Activated T-helper 2 cell treated with anti-CD3 and anti-CD28 coated beads, Interferon-gamma antibody, Interleukin-2, Interleukin-4, amounts not matched to agents 10 μg/mL and 5 μg/mL and 100 μg/mL, durations not matched to agents 14 hours and 24 hours and 36 hours (primary cell): ENCODE measurements at regions not wholly inside any gene's neighbourhood (a gene's known extent, or its start where the extent isn't known, plus 50 kb on each side); places are given as distances from the start of the nearest gene placed in this dataset.

Experiments used
- DNase-seq: peaks from one replicate; pipeline ENCODE4 v3.0.0; 2021; ENCODE audit warnings: low spot score
- H3K27ac Mint-ChIP-seq: one replicate; pipeline ENCODE4 v1.8.0; 2021; ENCODE audit warnings: mixed read lengths
- H3K27me3 Mint-ChIP-seq: one replicate; pipeline ENCODE4 v1.8.0; 2021; ENCODE audit warnings: low read depth, mixed read lengths
- H3K36me3 Mint-ChIP-seq: one replicate; pipeline ENCODE4 v1.8.0; 2021; ENCODE audit warnings: low read depth, mixed read lengths
- H3K4me1 Mint-ChIP-seq: one replicate; pipeline ENCODE4 v1.8.0; 2021; ENCODE audit warnings: low read depth, mixed read lengths
- H3K4me3 Mint-ChIP-seq: one replicate; pipeline ENCODE4 v1.8.0; 2021; ENCODE audit warnings: low read depth, mild to moderate bottlenecking, moderate library complexity, mixed read lengths
- H3K9me3 Mint-ChIP-seq: one replicate; pipeline ENCODE4 v1.8.0; 2021; ENCODE audit warnings: mixed read lengths
- intact Hi-C: fragments of 100-400 bp; cut with micrococcal nuclease; formaldehyde crosslinking; loops from one replicate; pipeline ENCODE4 v1.15.1; 2023

- DNase-seq = no peak
- Mint-ChIP-seq H3K9me3 (no peaks in the 10 kb centered on the region), H3K27me3 (peaks cover 12% of the 10 kb centered on the region), H3K4me3 (no peak overlapping the region), H3K36me3 (no peaks in the 10 kb centered on the region), H3K4me1 (no peaks in the 10 kb centered on the region), H3K27ac (no peak overlapping the region)
- intact Hi-C loops = no loop called here
These were observed 112.9 kb upstream of the NKX1-1 start for GRCh38 chr4:1518997-1519700.

GRCh38 chr4:1517592-1518411 lies 111.6 kb upstream of the NKX1-1 start:
- Mint-ChIP-seq H3K27ac (no peak overlapping the region), H3K36me3 (no peaks in the 10 kb centered on the region), H3K4me1 (no peaks in the 10 kb centered on the region), H3K4me3 (no peak overlapping the region), H3K9me3 (no peaks in the 10 kb centered on the region), H3K27me3 (peaks cover 6% of the 10 kb centered on the region)
- DNase-seq = no peak
- intact Hi-C loops = no loop called here

- DNase-seq = no peak
- Mint-ChIP-seq H3K9me3 (no peaks in the 10 kb centered on the region), H3K4me3 (no peak overlapping the region), H3K36me3 (no peaks in the 10 kb centered on the region), H3K4me1 (no peaks in the 10 kb centered on the region), H3K27ac (no peak overlapping the region), H3K27me3 (peaks cover 6% of the 10 kb centered on the region)
- intact Hi-C loops = no loop called here
These were observed 110.7 kb upstream of the NKX1-1 start for GRCh38 chr4:1516881-1517480.

GRCh38 chr4:1516261-1516660 lies 110.0 kb upstream of the NKX1-1 start:
- no peak for DNase-seq
- no peaks in the 10 kb centered on the region for H3K4me1 Mint-ChIP-seq
- H3K9me3 Mint-ChIP-seq = no peaks in the 10 kb centered on the region
- H3K36me3 Mint-ChIP-seq = no peaks in the 10 kb centered on the region
- H3K4me3 Mint-ChIP-seq = no peak overlapping the region
- intact Hi-C loops = no loop called here
- H3K27ac Mint-ChIP-seq = no peak overlapping the region
- H3K27me3 Mint-ChIP-seq = peaks cover 3% of the 10 kb centered on the region

GRCh38 chr4:1515763-1516162 lies 109.5 kb upstream of the NKX1-1 start:
- DNase-seq = no peak
- no peak overlapping the region for H3K4me3 Mint-ChIP-seq
- no peak overlapping the region for H3K27ac Mint-ChIP-seq
- H3K9me3 Mint-ChIP-seq = no peaks in the 10 kb centered on the region
- peaks cover 2% of the 10 kb centered on the region for H3K27me3 Mint-ChIP-seq
- intact Hi-C loops = no loop called here
- no peaks in the 10 kb centered on the region for H3K36me3 Mint-ChIP-seq
- no peaks in the 10 kb centered on the region for H3K4me1 Mint-ChIP-seq

- Mint-ChIP-seq H3K27ac (no peak overlapping the region), H3K4me3 (no peak overlapping the region), H3K36me3 (no peaks in the 10 kb centered on the region), H3K9me3 (no peaks in the 10 kb centered on the region), H3K27me3 (peaks cover 2% of the 10 kb centered on the region), H3K4me1 (no peaks in the 10 kb centered on the region)
- intact Hi-C loops = no loop called here
- DNase-seq = no peak
These were observed 108.9 kb upstream of the NKX1-1 start for GRCh38 chr4:1515156-1515555.

GRCh38 chr4:1514612-1515011 lies 108.4 kb upstream of the NKX1-1 start:
- H3K4me3 Mint-ChIP-seq = no peak overlapping the region
- no peak overlapping the region for H3K27ac Mint-ChIP-seq
- peaks cover under 1% of the 10 kb centered on the region for H3K27me3 Mint-ChIP-seq
- H3K9me3 Mint-ChIP-seq = no peaks in the 10 kb centered on the region
- H3K4me1 Mint-ChIP-seq = no peaks in the 10 kb centered on the region
- H3K36me3 Mint-ChIP-seq = no peaks in the 10 kb centered on the region
- no peak for DNase-seq
- intact Hi-C loops = no loop called here

- no peaks in the 10 kb centered on the region for H3K36me3 Mint-ChIP-seq
- H3K4me1 Mint-ChIP-seq = no peaks in the 10 kb centered on the region
- no peaks in the 10 kb centered on the region for H3K9me3 Mint-ChIP-seq
- intact Hi-C loops = no loop called here
- no peak overlapping the region for H3K4me3 Mint-ChIP-seq
- no peak for DNase-seq
- H3K27me3 Mint-ChIP-seq = no peaks in the 10 kb centered on the region
- no peak overlapping the region for H3K27ac Mint-ChIP-seq
These were observed 107.8 kb upstream of the NKX1-1 start for GRCh38 chr4:1513936-1514483.

- H3K4me3 Mint-ChIP-seq = no peak overlapping the region
- H3K27me3 Mint-ChIP-seq = no peaks in the 10 kb centered on the region
- H3K4me1 Mint-ChIP-seq = no peaks in the 10 kb centered on the region
- intact Hi-C loops = no loop called here
- no peaks in the 10 kb centered on the region for H3K9me3 Mint-ChIP-seq
- H3K36me3 Mint-ChIP-seq = no peaks in the 10 kb centered on the region
- peak; percentile 22 for DNase-seq
- H3K27ac Mint-ChIP-seq = no peak overlapping the region
These were observed 106.8 kb upstream of the NKX1-1 start for GRCh38 chr4:1512738-1513660.

- H3K36me3 Mint-ChIP-seq = no peaks in the 10 kb centered on the region
- no peak for DNase-seq
- no peaks in the 10 kb centered on the region for H3K4me1 Mint-ChIP-seq
- no peak overlapping the region for H3K27ac Mint-ChIP-seq
- H3K27me3 Mint-ChIP-seq = no peaks in the 10 kb centered on the region
- no peak overlapping the region for H3K4me3 Mint-ChIP-seq
- no peaks in the 10 kb centered on the region for H3K9me3 Mint-ChIP-seq
- intact Hi-C loops = no loop called here
These were observed 106.0 kb upstream of the NKX1-1 start for GRCh38 chr4:1512051-1512737.

GRCh38 chr4:1511441-1512041 lies 105.3 kb upstream of the NKX1-1 start:
- Mint-ChIP-seq H3K4me3 (no peak overlapping the region), H3K4me1 (no peaks in the 10 kb centered on the region), H3K9me3 (no peaks in the 10 kb centered on the region), H3K36me3 (no peaks in the 10 kb centered on the region), H3K27ac (no peak overlapping the region), H3K27me3 (no peaks in the 10 kb centered on the region)
- DNase-seq = no peak
- intact Hi-C loops = no loop called here
